Suprapubic skin (tissue), 3 donors: ENCODE measurements at regions not wholly inside any gene's neighbourhood (a gene's known extent, or its start where the extent isn't known, plus 50 kb on each side); places are given as distances from the start of the nearest gene placed in this dataset.

Experiments
- EP300 ChIP-seq: sonication (generic); formaldehyde crosslinking; IDR thresholded peaks from one replicate; pipeline ENCODE4 v1.6.1; 2017; ENCODE audit warnings: antibody characterized with exemption
- TF ChIP-seq, protein P1 (sequence below), 2 donors: fragments of 200-600 bp in 1 of 2; fragments of 450-650 bp in 1 of 2; sonication (generic) in 1 of 2; IDR thresholded peaks; one replicate each; pipeline ENCODE4 v1.5.1; 2016 to 2019; ENCODE audit warnings: antibody characterized with exemption in 2 of 2, mild to moderate bottlenecking in 1 of 2, moderate library complexity in 1 of 2

DNA sequence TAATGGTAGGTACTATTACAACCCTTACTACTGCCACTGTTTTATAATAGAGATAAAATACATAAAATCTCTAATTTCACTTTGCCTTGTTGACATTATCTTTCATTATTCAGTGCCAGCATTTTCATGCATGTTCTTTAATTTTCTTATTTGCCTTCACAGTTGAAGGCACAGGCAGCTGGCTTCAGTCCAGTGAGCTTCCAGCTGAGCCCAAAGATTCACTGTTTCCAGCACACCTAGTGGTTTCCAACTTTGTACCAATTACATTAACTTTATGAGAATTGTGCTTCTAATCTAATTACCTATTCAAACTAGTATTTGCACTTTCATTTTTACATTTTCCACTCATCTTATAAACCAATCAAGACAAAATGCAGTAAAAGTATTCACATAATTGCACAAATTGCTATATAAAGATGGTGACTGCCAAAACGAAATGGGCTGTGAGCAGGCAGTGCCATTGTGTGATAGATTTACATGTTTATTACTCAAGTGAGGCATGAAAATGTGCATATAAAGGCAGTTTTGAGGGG lies 228.3 kb downstream of the MFSD1 start:
- TF ChIP-seq, protein P1, sequence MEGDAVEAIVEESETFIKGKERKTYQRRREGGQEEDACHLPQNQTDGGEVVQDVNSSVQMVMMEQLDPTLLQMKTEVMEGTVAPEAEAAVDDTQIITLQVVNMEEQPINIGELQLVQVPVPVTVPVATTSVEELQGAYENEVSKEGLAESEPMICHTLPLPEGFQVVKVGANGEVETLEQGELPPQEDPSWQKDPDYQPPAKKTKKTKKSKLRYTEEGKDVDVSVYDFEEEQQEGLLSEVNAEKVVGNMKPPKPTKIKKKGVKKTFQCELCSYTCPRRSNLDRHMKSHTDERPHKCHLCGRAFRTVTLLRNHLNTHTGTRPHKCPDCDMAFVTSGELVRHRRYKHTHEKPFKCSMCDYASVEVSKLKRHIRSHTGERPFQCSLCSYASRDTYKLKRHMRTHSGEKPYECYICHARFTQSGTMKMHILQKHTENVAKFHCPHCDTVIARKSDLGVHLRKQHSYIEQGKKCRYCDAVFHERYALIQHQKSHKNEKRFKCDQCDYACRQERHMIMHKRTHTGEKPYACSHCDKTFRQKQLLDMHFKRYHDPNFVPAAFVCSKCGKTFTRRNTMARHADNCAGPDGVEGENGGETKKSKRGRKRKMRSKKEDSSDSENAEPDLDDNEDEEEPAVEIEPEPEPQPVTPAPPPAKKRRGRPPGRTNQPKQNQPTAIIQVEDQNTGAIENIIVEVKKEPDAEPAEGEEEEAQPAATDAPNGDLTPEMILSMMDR (IDR thresholded peaks at IDR 0.05), result no peak
- no peak for TF ChIP-seq EP300
